HG02642 (cell line): ENCODE measurements at regions not wholly inside any gene's neighbourhood (a gene's known extent, or its start where the extent isn't known, plus 50 kb on each side); places are given as distances from the start of the nearest gene placed in this dataset.

ENCODE experiments used
- ATAC-seq: cut with Tn5 transposase; IDR thresholded peaks from one replicate; pipeline ENCODE4 v1.9.1; 2021; ENCODE audit warnings: mild to moderate bottlenecking; ENCODE audit not compliant: unreplicated experiment, poor library complexity

GRCh38 chr6:4319981-4320683 lies 184.8 kb upstream of the ECI2 start:
- no peak for ATAC-seq

- no peak for ATAC-seq
These were observed 182.9 kb upstream of the ECI2 start for GRCh38 chr6:4318321-4318720.

GRCh38 chr6:4316867-4317400 lies 181.6 kb upstream of the ECI2 start:
- ATAC-seq = no peak

- no peak for ATAC-seq
These were observed 178.9 kb upstream of the ECI2 start for GRCh38 chr6:4314201-4314707.

- ATAC-seq = no peak
These were observed 177.8 kb upstream of the ECI2 start for GRCh38 chr6:4313044-4313686.

GRCh38 chr6:4311976-4312860 lies 176.8 kb upstream of the ECI2 start:
- ATAC-seq = no peak

- ATAC-seq = no peak
These were observed 174.2 kb upstream of the ECI2 start for GRCh38 chr6:4309540-4309939.

GRCh38 chr6:4308364-4308763 lies 173.0 kb upstream of the ECI2 start:
- no peak for ATAC-seq

GRCh38 chr6:4304927-4305455 lies 169.6 kb upstream of the ECI2 start:
- no peak for ATAC-seq

- no peak for ATAC-seq
These were observed 168.3 kb upstream of the ECI2 start for GRCh38 chr6:4303638-4304037.

GRCh38 chr6:4302524-4302923 lies 167.1 kb upstream of the ECI2 start:
- ATAC-seq = no peak

- no peak for ATAC-seq
These were observed 166.5 kb upstream of the ECI2 start for GRCh38 chr6:4301871-4302270.

- ATAC-seq = no peak
These were observed 165.5 kb upstream of the ECI2 start for GRCh38 chr6:4300917-4301316.

- ATAC-seq = no peak
These were observed 164.1 kb upstream of the ECI2 start for GRCh38 chr6:4299476-4299875.

- no peak for ATAC-seq
These were observed 162.0 kb upstream of the ECI2 start for GRCh38 chr6:4297348-4297747.

- ATAC-seq = no peak
These were observed 161.2 kb upstream of the ECI2 start for GRCh38 chr6:4296552-4296951.

GRCh38 chr6:4295783-4296155 lies 160.4 kb upstream of the ECI2 start:
- ATAC-seq = no peak

- ATAC-seq = no peak
These were observed 159.8 kb upstream of the ECI2 start for GRCh38 chr6:4295058-4295782.

- ATAC-seq = no peak
These were observed 159.3 kb upstream of the ECI2 start for GRCh38 chr6:4294636-4295035.
